Astrocyte (in vitro differentiated cells and primary cell): ENCODE measurements at regions not wholly inside any gene's neighbourhood (a gene's known extent, or its start where the extent isn't known, plus 50 kb on each side); places are given as distances from the start of the nearest gene placed in this dataset.

Source experiments
- EZH2 ChIP-seq: IDR thresholded peaks from 2 replicates; pipeline ENCODE4 v1.6.1; 2012; ENCODE audit warnings: mild to moderate bottlenecking, low read length, inconsistent platforms; ENCODE audit not compliant: insufficient read depth
- TF ChIP-seq, protein P1 (sequence below): IDR thresholded peaks from 2 replicates; pipeline ENCODE4 v1.5.1; 2011; ENCODE audit warnings: low read depth, mild to moderate bottlenecking, inconsistent platforms, low read length, moderate library complexity; ENCODE audit not compliant: insufficient read depth

- TF ChIP-seq, protein P1, sequence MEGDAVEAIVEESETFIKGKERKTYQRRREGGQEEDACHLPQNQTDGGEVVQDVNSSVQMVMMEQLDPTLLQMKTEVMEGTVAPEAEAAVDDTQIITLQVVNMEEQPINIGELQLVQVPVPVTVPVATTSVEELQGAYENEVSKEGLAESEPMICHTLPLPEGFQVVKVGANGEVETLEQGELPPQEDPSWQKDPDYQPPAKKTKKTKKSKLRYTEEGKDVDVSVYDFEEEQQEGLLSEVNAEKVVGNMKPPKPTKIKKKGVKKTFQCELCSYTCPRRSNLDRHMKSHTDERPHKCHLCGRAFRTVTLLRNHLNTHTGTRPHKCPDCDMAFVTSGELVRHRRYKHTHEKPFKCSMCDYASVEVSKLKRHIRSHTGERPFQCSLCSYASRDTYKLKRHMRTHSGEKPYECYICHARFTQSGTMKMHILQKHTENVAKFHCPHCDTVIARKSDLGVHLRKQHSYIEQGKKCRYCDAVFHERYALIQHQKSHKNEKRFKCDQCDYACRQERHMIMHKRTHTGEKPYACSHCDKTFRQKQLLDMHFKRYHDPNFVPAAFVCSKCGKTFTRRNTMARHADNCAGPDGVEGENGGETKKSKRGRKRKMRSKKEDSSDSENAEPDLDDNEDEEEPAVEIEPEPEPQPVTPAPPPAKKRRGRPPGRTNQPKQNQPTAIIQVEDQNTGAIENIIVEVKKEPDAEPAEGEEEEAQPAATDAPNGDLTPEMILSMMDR, result no peak
- no peak for TF ChIP-seq EZH2
These were observed 64.3 kb downstream of the ACKR3 start for GRCh38 chr2:236633775-236634560.
